AG09309 (cell line): ENCODE measurements at regions not wholly inside any gene's neighbourhood (a gene's known extent, or its start where the extent isn't known, plus 50 kb on each side); places are given as distances from the start of the nearest gene placed in this dataset.

ENCODE experiments used
- DNase-seq: peaks from one replicate; pipeline ENCODE4 v3.0.0-alpha.2; 2010; ENCODE audit warnings: low read depth
- H3K4me3 ChIP-seq: 2 replicates; pipeline ENCODE4 v1.5.1; 2011; ENCODE audit warnings: mild to moderate bottlenecking, low read depth, low read length, moderate library complexity; ENCODE audit not compliant: control insufficient read depth
- CTCF ChIP-seq: IDR thresholded peaks from 2 replicates; pipeline ENCODE4 v1.5.1; 2011; ENCODE audit warnings: mild to moderate bottlenecking, low read depth, low read length, inconsistent platforms; ENCODE audit not compliant: insufficient read depth, control insufficient read depth; ENCODE audit errors: missing control alignments

GRCh38 chrX:116667346-116668134 is 204.8 kb upstream of the CT83 start:
- no peak for DNase-seq
- no peak for TF ChIP-seq CTCF
- H3K4me3 ChIP-seq = no peak overlapping the region

GRCh38 chrX:116657071-116657470 is 194.3 kb upstream of the CT83 start:
- H3K4me3 ChIP-seq = no peak overlapping the region
- no peak for DNase-seq
- no peak for TF ChIP-seq CTCF

GRCh38 chrX:116628464-116628863 is 165.7 kb upstream of the CT83 start:
- H3K4me3 ChIP-seq = no peak overlapping the region
- TF ChIP-seq CTCF = no peak
- no peak for DNase-seq

GRCh38 chrX:116618546-116618945 is 155.8 kb upstream of the CT83 start:
- H3K4me3 ChIP-seq = no peak overlapping the region
- no peak for DNase-seq
- TF ChIP-seq CTCF = no peak

GRCh38 chrX:116607776-116608175 is 145.0 kb upstream of the CT83 start:
- DNase-seq = no peak
- no peak overlapping the region for H3K4me3 ChIP-seq
- no peak for TF ChIP-seq CTCF

- TF ChIP-seq CTCF = no peak
- H3K4me3 ChIP-seq = no peak overlapping the region
- DNase-seq = no peak
Observed at GRCh38 chrX:116605576-116605975, 142.8 kb upstream of the CT83 start.
